ENCODE measurements at regions not wholly inside any gene's neighbourhood (a gene's known extent, or its start where the extent isn't known, plus 50 kb on each side); places are given as distances from the start of the nearest gene placed in this dataset.

- TF ChIP-seq, protein P1, sequence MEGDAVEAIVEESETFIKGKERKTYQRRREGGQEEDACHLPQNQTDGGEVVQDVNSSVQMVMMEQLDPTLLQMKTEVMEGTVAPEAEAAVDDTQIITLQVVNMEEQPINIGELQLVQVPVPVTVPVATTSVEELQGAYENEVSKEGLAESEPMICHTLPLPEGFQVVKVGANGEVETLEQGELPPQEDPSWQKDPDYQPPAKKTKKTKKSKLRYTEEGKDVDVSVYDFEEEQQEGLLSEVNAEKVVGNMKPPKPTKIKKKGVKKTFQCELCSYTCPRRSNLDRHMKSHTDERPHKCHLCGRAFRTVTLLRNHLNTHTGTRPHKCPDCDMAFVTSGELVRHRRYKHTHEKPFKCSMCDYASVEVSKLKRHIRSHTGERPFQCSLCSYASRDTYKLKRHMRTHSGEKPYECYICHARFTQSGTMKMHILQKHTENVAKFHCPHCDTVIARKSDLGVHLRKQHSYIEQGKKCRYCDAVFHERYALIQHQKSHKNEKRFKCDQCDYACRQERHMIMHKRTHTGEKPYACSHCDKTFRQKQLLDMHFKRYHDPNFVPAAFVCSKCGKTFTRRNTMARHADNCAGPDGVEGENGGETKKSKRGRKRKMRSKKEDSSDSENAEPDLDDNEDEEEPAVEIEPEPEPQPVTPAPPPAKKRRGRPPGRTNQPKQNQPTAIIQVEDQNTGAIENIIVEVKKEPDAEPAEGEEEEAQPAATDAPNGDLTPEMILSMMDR (IDR thresholded peaks at IDR 0.05): no peak
- TF ChIP-seq POLR2A (IDR thresholded peaks at IDR 0.05) (no peak), EP300 (IDR thresholded peaks at IDR 0.05) (no peak)
Measured at GRCh38 chr4:36420111-36420679, 138.8 kb downstream of the DTHD1 start.

Measured in ovary (tissue), 3 donors.